ENCODE measurements at regions not wholly inside any gene's neighbourhood (a gene's known extent, or its start where the extent isn't known, plus 50 kb on each side); places are given as distances from the start of the nearest gene placed in this dataset.

DNA sequence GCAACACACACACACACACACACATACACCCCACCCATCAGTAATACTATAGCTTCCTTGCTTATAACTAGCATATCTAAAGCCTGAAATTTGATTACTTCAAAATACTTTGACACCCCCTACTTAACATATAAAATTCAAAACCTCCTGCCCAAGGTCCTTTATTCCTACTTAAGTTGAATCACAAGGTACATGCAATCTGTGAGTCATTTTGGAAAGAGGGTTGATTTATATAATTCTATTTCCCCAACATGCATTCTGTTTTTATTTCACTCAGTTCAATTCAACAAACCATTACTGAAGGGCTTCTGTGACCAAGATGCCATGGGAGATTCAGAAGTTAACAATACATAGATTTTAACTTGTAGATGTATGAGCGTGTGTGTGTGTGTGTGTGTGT lies 420.7 kb downstream of the METTL4 start:
- TF ChIP-seq, protein P1, sequence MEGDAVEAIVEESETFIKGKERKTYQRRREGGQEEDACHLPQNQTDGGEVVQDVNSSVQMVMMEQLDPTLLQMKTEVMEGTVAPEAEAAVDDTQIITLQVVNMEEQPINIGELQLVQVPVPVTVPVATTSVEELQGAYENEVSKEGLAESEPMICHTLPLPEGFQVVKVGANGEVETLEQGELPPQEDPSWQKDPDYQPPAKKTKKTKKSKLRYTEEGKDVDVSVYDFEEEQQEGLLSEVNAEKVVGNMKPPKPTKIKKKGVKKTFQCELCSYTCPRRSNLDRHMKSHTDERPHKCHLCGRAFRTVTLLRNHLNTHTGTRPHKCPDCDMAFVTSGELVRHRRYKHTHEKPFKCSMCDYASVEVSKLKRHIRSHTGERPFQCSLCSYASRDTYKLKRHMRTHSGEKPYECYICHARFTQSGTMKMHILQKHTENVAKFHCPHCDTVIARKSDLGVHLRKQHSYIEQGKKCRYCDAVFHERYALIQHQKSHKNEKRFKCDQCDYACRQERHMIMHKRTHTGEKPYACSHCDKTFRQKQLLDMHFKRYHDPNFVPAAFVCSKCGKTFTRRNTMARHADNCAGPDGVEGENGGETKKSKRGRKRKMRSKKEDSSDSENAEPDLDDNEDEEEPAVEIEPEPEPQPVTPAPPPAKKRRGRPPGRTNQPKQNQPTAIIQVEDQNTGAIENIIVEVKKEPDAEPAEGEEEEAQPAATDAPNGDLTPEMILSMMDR (IDR thresholded peaks at IDR 0.05): no peak
- TF ChIP-seq EP300 (IDR thresholded peaks at IDR 0.05) (no peak), POLR2A (IDR thresholded peaks at IDR 0.05) (no peak)

Data from sigmoid colon (tissue), 4 donors.